Fibroblast of lung (primary cell): ENCODE measurements at regions not wholly inside any gene's neighbourhood (a gene's known extent, or its start where the extent isn't known, plus 50 kb on each side); places are given as distances from the start of the nearest gene placed in this dataset.

Source experiments
- CTCF ChIP-seq, 2 donors: IDR thresholded peaks in 1 of 2; conservative IDR thresholded peaks in 1 of 2; 1 replicate in 1 of 2; 2 replicates in 1 of 2; pipeline ENCODE4 v1.5.1; 2011 to 2012; ENCODE audit warnings: low read length in 2 of 2, control low read depth in 1 of 2, inconsistent platforms in 1 of 2, low read depth in 1 of 2, mild to moderate bottlenecking in 1 of 2
- EZH2 ChIP-seq: IDR thresholded peaks from 2 replicates; pipeline ENCODE4 v1.5.1; 2012; ENCODE audit warnings: low read length, control low read depth, mild to moderate bottlenecking; ENCODE audit errors: missing control alignments

GRCh38 chr13:65011378-65011777 lies 2218.8 kb downstream of the PCDH9 start:
- TF ChIP-seq CTCF (conservative IDR thresholded peaks at IDR 0.05 in 1 of 2, IDR thresholded peaks at IDR 0.05 in 1 of 2; ENCODE audit: low read depth in 1 of 2, low read length in 2 of 2) (no peak), EZH2 (no peak)
